NCI-H524 (cell line): ENCODE measurements at regions not wholly inside any gene's neighbourhood (a gene's known extent, or its start where the extent isn't known, plus 50 kb on each side); places are given as distances from the start of the nearest gene placed in this dataset.

Experiments used
- DNase-seq, 2 experiments: peaks; one replicate each; lab custom pipeline; 2025; lab: John Stamatoyannopoulos, UW

GRCh38 chr9:79988126-79988525, 416.4 kb downstream of the TLE4 start:
- no peak for DNase-seq

- no peak for DNase-seq
Measured at GRCh38 chr9:79986437-79986836, 414.7 kb downstream of the TLE4 start.

- DNase-seq = no peak
Measured at GRCh38 chr9:79985772-79986171, 414.0 kb downstream of the TLE4 start.

- no peak for DNase-seq
Measured at GRCh38 chr9:79985264-79985663, 413.5 kb downstream of the TLE4 start.

- DNase-seq = no peak
Measured at GRCh38 chr9:79984429-79985067, 412.8 kb downstream of the TLE4 start.

GRCh38 chr9:79980432-79980831, 408.7 kb downstream of the TLE4 start:
- no peak for DNase-seq

- DNase-seq = no peak
Measured at GRCh38 chr9:79977510-79978197, 405.9 kb downstream of the TLE4 start.

GRCh38 chr9:79977074-79977435, 405.3 kb downstream of the TLE4 start:
- no peak for DNase-seq

GRCh38 chr9:79976257-79977073, 404.7 kb downstream of the TLE4 start:
- peak; percentile 24 to 80 for DNase-seq

- DNase-seq = no peak
Measured at GRCh38 chr9:79975621-79976256, 404.0 kb downstream of the TLE4 start.

- DNase-seq = no peak
Measured at GRCh38 chr9:79974806-79975422, 403.1 kb downstream of the TLE4 start.

GRCh38 chr9:79973627-79974026, 401.9 kb downstream of the TLE4 start:
- no peak for DNase-seq

- DNase-seq = no peak
Measured at GRCh38 chr9:79970146-79970425, 398.3 kb downstream of the TLE4 start.

- DNase-seq = peak; percentile 4 to 50
Measured at GRCh38 chr9:79969393-79970145, 397.8 kb downstream of the TLE4 start.

GRCh38 chr9:79968533-79968932, 396.8 kb downstream of the TLE4 start:
- no peak for DNase-seq

GRCh38 chr9:79962836-79963235, 391.1 kb downstream of the TLE4 start:
- DNase-seq = no peak

GRCh38 chr9:79962150-79962549, 390.4 kb downstream of the TLE4 start:
- DNase-seq = no peak

- no peak for DNase-seq
Measured at GRCh38 chr9:79955300-79955699, 383.5 kb downstream of the TLE4 start.

GRCh38 chr9:79953908-79954307, 382.1 kb downstream of the TLE4 start:
- no peak for DNase-seq

- DNase-seq = no peak
Measured at GRCh38 chr9:79952401-79952800, 380.6 kb downstream of the TLE4 start.

GRCh38 chr9:79946712-79947111, 374.9 kb downstream of the TLE4 start:
- DNase-seq = no peak

GRCh38 chr9:79945495-79945894, 373.7 kb downstream of the TLE4 start:
- no peak for DNase-seq
